AG04449 (cell line): ENCODE measurements at regions not wholly inside any gene's neighbourhood (a gene's known extent, or its start where the extent isn't known, plus 50 kb on each side); places are given as distances from the start of the nearest gene placed in this dataset.
A peak's percentile ranks its signal among the peaks of the same experiment; 100 is the strongest.

ENCODE experiments used
- CTCF ChIA-PET: fragments of 350-600 bp; formaldehyde crosslinking; extraction: SDS; loops from one replicate; lab custom pipeline; 2021; ENCODE audit warnings: antibody characterized with exemption; lab: Yijun Ruan, JAX
- POLR2A ChIA-PET: fragments of 400-600, 350-600 bp; formaldehyde crosslinking; extraction: SDS; loops from one replicate; lab custom pipeline; 2020; ENCODE audit warnings: antibody characterized with exemption, inconsistent platforms; lab: Yijun Ruan, JAX
- DNase-seq: peaks from one replicate; pipeline ENCODE4 v3.0.0-alpha.2; 2010; ENCODE audit warnings: low read depth, low spot score
- H3K4me3 ChIP-seq: 2 replicates; pipeline ENCODE4 v1.5.1; 2011; ENCODE audit warnings: low read depth, mild to moderate bottlenecking, control low read depth, low read length
- TF ChIP-seq, protein P1 (sequence below): IDR thresholded peaks from one replicate; pipeline ENCODE4 v1.5.1; 2011; ENCODE audit warnings: mild to moderate bottlenecking, moderate library complexity, low read length, control low read depth, inconsistent platforms; ENCODE audit not compliant: insufficient read depth; ENCODE audit errors: missing control alignments

GRCh38 chr10:78374331-78375028, 340.8 kb downstream of the RPS24 start:
- POLR2A ChIA-PET, result no interaction called here
- CTCF ChIA-PET, result interaction anchor here (0.7 to 2.4 kb wide), 2 partner anchors 8 to 10 kb away, joined by 3 to 7 read pairs; no protein-coding TSS in a partner anchor
- TF ChIP-seq, protein P1, sequence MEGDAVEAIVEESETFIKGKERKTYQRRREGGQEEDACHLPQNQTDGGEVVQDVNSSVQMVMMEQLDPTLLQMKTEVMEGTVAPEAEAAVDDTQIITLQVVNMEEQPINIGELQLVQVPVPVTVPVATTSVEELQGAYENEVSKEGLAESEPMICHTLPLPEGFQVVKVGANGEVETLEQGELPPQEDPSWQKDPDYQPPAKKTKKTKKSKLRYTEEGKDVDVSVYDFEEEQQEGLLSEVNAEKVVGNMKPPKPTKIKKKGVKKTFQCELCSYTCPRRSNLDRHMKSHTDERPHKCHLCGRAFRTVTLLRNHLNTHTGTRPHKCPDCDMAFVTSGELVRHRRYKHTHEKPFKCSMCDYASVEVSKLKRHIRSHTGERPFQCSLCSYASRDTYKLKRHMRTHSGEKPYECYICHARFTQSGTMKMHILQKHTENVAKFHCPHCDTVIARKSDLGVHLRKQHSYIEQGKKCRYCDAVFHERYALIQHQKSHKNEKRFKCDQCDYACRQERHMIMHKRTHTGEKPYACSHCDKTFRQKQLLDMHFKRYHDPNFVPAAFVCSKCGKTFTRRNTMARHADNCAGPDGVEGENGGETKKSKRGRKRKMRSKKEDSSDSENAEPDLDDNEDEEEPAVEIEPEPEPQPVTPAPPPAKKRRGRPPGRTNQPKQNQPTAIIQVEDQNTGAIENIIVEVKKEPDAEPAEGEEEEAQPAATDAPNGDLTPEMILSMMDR, result no peak
- H3K4me3 ChIP-seq, result no peak overlapping the region
- no peak for DNase-seq

- no peak for DNase-seq
- TF ChIP-seq, protein P1, result no peak
- CTCF ChIA-PET, result interaction anchor here (2.4 kb wide), 1 partner anchor 9 kb away, joined by 7 read pairs; no protein-coding TSS in a partner anchor
- POLR2A ChIA-PET, result no interaction called here
- H3K4me3 ChIP-seq, result no peak overlapping the region
Observed at GRCh38 chr10:78375854-78376785, 342.5 kb downstream of the RPS24 start.

GRCh38 chr10:78377356-78377755, 343.7 kb downstream of the RPS24 start:
- no peak for DNase-seq
- H3K4me3 ChIP-seq, result no peak overlapping the region
- ChIA-PET POLR2A (no interaction called here), CTCF (no interaction called here)
- TF ChIP-seq, protein P1, result no peak

GRCh38 chr10:78378192-78378591, 344.5 kb downstream of the RPS24 start:
- ChIA-PET POLR2A (no interaction called here), CTCF (interaction anchor here (0.9 kb wide), 1 partner anchor 8 kb away, joined by 3 read pairs; no protein-coding TSS in a partner anchor)
- TF ChIP-seq, protein P1, result no peak
- DNase-seq, result no peak
- H3K4me3 ChIP-seq, result no peak overlapping the region

- H3K4me3 ChIP-seq, result no peak overlapping the region
- TF ChIP-seq, protein P1, result peak; percentile 44
- DNase-seq, result no peak
- CTCF ChIA-PET, result interaction anchor here (1.0 to 1.5 kb wide), 2 partner anchors 12 to 20 kb away, joined by 3 read pairs; no protein-coding TSS in a partner anchor
- POLR2A ChIA-PET, result no interaction called here
Observed at GRCh38 chr10:78381107-78381506, 347.4 kb downstream of the RPS24 start.

DNA sequence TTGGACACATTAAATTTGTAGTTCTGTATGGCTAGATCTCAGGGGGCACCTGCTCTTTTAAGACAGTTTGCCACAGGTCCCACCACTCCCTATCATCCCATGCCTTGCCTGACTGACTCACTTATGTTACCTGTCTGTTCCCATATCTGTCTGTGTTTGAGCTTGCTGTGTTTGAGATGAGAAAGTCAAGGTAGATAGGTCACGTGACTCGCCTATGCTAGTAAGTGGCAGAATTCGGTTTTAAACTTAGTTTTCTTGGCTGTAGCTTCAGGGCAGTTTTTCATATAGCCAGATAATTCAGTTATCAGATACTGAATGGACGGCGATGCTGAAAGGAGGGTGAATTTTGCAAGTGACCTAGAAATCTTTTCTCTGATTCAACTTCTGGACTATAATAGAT, 348.4 kb downstream of the RPS24 start:
- DNase-seq, result no peak
- CTCF ChIA-PET, result no interaction called here
- H3K4me3 ChIP-seq, result no peak overlapping the region
- TF ChIP-seq, protein P1, result no peak
- POLR2A ChIA-PET, result no interaction called here
